ENCODE measurements at regions not wholly inside any gene's neighbourhood (a gene's known extent, or its start where the extent isn't known, plus 50 kb on each side); places are given as distances from the start of the nearest gene placed in this dataset.

- CTCF ChIA-PET, result interaction anchor here (0.7 to 1.8 kb wide), 3 partner anchors 84 to 325 kb away, joined by 3 to 4 read pairs (median 3); no protein-coding TSS in a partner anchor
- no peak overlapping the region for H3K4me3 Mint-ChIP-seq (ENCODE audit: low read depth, unreplicated experiment)
- intact Hi-C loops (cut with micrococcal nuclease; ENCODE audit: unreplicated experiment), result loop anchor here (5.0 to 10.0 kb wide), 3 partner anchors 81 to 141 kb away; no protein-coding TSS in a partner anchor
- no peaks in the 10 kb centered on the region for H3K27me3 Mint-ChIP-seq (ENCODE audit: unreplicated experiment)
- BruUV-seq (replicated peaks), result no TSS peak
- no peaks in the 10 kb centered on the region for H3K9me3 Mint-ChIP-seq (ENCODE audit: low read depth, unreplicated experiment)
- no peak for TF ChIP-seq CTCF (IDR thresholded peaks at IDR 0.05; ENCODE audit: unreplicated experiment)
- no peak for DNase-seq
- H3K27ac Mint-ChIP-seq (ENCODE audit: unreplicated experiment), result no peak overlapping the region
- peaks cover 2% of the 10 kb centered on the region for H3K36me3 Mint-ChIP-seq (ENCODE audit: insufficient read depth, unreplicated experiment)
- peaks cover 12% of the 10 kb centered on the region for H3K4me1 Mint-ChIP-seq (ENCODE audit: low read depth, unreplicated experiment)
Observed at GRCh38 chr7:101686030-101686429, 56.9 kb upstream of the MYL10 start.

GRCh38 chr7:101687081-101687480 is 58.0 kb upstream of the MYL10 start:
- intact Hi-C loops (cut with micrococcal nuclease; ENCODE audit: unreplicated experiment), result loop anchor here (5.0 to 10.0 kb wide), 3 partner anchors 82 to 142 kb away; no protein-coding TSS in a partner anchor
- no peaks in the 10 kb centered on the region for H3K36me3 Mint-ChIP-seq (ENCODE audit: insufficient read depth, unreplicated experiment)
- no peak overlapping the region for H3K27ac Mint-ChIP-seq (ENCODE audit: unreplicated experiment)
- BruUV-seq (replicated peaks), result no TSS peak
- H3K4me1 Mint-ChIP-seq (ENCODE audit: low read depth, unreplicated experiment), result peaks cover 11% of the 10 kb centered on the region
- H3K9me3 Mint-ChIP-seq (ENCODE audit: low read depth, unreplicated experiment), result no peaks in the 10 kb centered on the region
- CTCF ChIA-PET, result interaction anchor here (1.1 to 1.8 kb wide), 2 partner anchors 85 to 118 kb away, joined by 3 to 4 read pairs; no protein-coding TSS in a partner anchor
- DNase-seq, result no peak
- H3K4me3 Mint-ChIP-seq (ENCODE audit: low read depth, unreplicated experiment), result no peak overlapping the region
- no peak for TF ChIP-seq CTCF (IDR thresholded peaks at IDR 0.05; ENCODE audit: unreplicated experiment)
- no peaks in the 10 kb centered on the region for H3K27me3 Mint-ChIP-seq (ENCODE audit: unreplicated experiment)

GRCh38 chr7:101687791-101688182 is 58.7 kb upstream of the MYL10 start:
- H3K27ac Mint-ChIP-seq (ENCODE audit: unreplicated experiment), result no peak overlapping the region
- H3K9me3 Mint-ChIP-seq (ENCODE audit: low read depth, unreplicated experiment), result no peaks in the 10 kb centered on the region
- CTCF ChIA-PET, result no interaction called here

GRCh38 chr7:101688183-101688831 is 59.2 kb upstream of the MYL10 start:
- Mint-ChIP-seq H3K4me1 (ENCODE audit: low read depth, unreplicated experiment) (peaks cover 10% of the 10 kb centered on the region), H3K27ac (ENCODE audit: unreplicated experiment) (no peak overlapping the region), H3K27me3 (ENCODE audit: unreplicated experiment) (no peaks in the 10 kb centered on the region), H3K4me3 (ENCODE audit: low read depth, unreplicated experiment) (no peak overlapping the region), H3K9me3 (ENCODE audit: low read depth, unreplicated experiment) (no peaks in the 10 kb centered on the region), H3K36me3 (ENCODE audit: insufficient read depth, unreplicated experiment) (no peaks in the 10 kb centered on the region)
- CTCF ChIA-PET, result interaction anchor here (0.9 kb wide), 1 partner anchor 126 kb away, joined by 3 read pairs; no protein-coding TSS in a partner anchor
- no TSS peak for BruUV-seq (replicated peaks)
- intact Hi-C loops (cut with micrococcal nuclease; ENCODE audit: unreplicated experiment), result loop anchor here (5.0 to 10.0 kb wide), 3 partner anchors 84 to 144 kb away; no protein-coding TSS in a partner anchor
- DNase-seq, result peak; percentile 79
- peak; percentile 74 for TF ChIP-seq CTCF (IDR thresholded peaks at IDR 0.05; ENCODE audit: unreplicated experiment)

More at GRCh38 chr7:101687791-101688182, 58.7 kb upstream of the MYL10 start:
- Mint-ChIP-seq H3K36me3 (ENCODE audit: insufficient read depth, unreplicated experiment) (no peaks in the 10 kb centered on the region), H3K27me3 (ENCODE audit: unreplicated experiment) (no peaks in the 10 kb centered on the region), H3K4me3 (ENCODE audit: low read depth, unreplicated experiment) (no peak overlapping the region), H3K4me1 (ENCODE audit: low read depth, unreplicated experiment) (peaks cover 10% of the 10 kb centered on the region)
- DNase-seq, result no peak
- intact Hi-C loops (cut with micrococcal nuclease; ENCODE audit: unreplicated experiment), result loop anchor here (5.0 to 10.0 kb wide), 3 partner anchors 83 to 143 kb away; no protein-coding TSS in a partner anchor
- BruUV-seq (replicated peaks), result no TSS peak
- TF ChIP-seq CTCF (IDR thresholded peaks at IDR 0.05; ENCODE audit: unreplicated experiment), result no peak

Data from Calu3 (cell line).